Breast epithelium (tissue), 3 donors: ENCODE measurements at regions not wholly inside any gene's neighbourhood (a gene's known extent, or its start where the extent isn't known, plus 50 kb on each side); places are given as distances from the start of the nearest gene placed in this dataset.

ENCODE experiments used
- CTCF ChIP-seq, 3 donors: fragments of 450-650 bp; IDR thresholded peaks; one replicate each; pipeline ENCODE4 v1.5.1; 2016 to 2017; ENCODE audit warnings: antibody characterized with exemption in 3 of 3, mild to moderate bottlenecking in 3 of 3, moderate library complexity in 3 of 3
- POLR2A ChIP-seq: fragments of 450-650 bp; IDR thresholded peaks from one replicate; pipeline ENCODE4 v1.6.1; 2016; ENCODE audit warnings: antibody characterized with exemption, mild to moderate bottlenecking, moderate library complexity
- POLR2AphosphoS5 ChIP-seq, 3 donors: sonication (generic); formaldehyde crosslinking; IDR thresholded peaks; one replicate each; pipeline ENCODE4 v1.6.1; 2017; ENCODE audit warnings: antibody characterized with exemption in 3 of 3

- TF ChIP-seq CTCF (IDR thresholded peaks at IDR 0.05) (no peak), POLR2A (no peak), POLR2AphosphoS5 (IDR thresholded peaks at IDR 0.05) (no peak)
Observed at GRCh38 chr3:77913524-77914174, 873.8 kb downstream of the ROBO2 start.
